Upper lobe of left lung (tissue), 4 donors: ENCODE measurements at regions not wholly inside any gene's neighbourhood (a gene's known extent, or its start where the extent isn't known, plus 50 kb on each side); places are given as distances from the start of the nearest gene placed in this dataset.

Experiments used
- EP300 ChIP-seq, 4 donors: sonication (generic); formaldehyde crosslinking; IDR thresholded peaks; one replicate each; pipeline ENCODE4 v1.5.1; 2017; ENCODE audit warnings: antibody characterized with exemption in 4 of 4, control low read depth in 2 of 4
- POLR2A ChIP-seq, 4 donors: fragments of 450-650 bp; IDR thresholded peaks; one replicate each; pipeline ENCODE4 v1.5.1; 2016 to 2017; ENCODE audit warnings: antibody characterized with exemption in 4 of 4, mild to moderate bottlenecking in 2 of 4
- TF ChIP-seq, protein P1 (sequence below), 6 experiments: fragments of 450-650 bp in 4 of 6; fragments of 200-600 bp in 2 of 6; sonication (generic) in 2 of 6; IDR thresholded peaks; one replicate each; pipeline ENCODE4 v1.5.1; 2016 to 2019; ENCODE audit warnings: antibody characterized with exemption in 6 of 6

GRCh38 chr6:55937261-55937947 is 62.0 kb upstream of the BMP5 start:
- TF ChIP-seq EP300 (IDR thresholded peaks at IDR 0.05) (no peak), POLR2A (IDR thresholded peaks at IDR 0.05) (no peak)
- TF ChIP-seq, protein P1, sequence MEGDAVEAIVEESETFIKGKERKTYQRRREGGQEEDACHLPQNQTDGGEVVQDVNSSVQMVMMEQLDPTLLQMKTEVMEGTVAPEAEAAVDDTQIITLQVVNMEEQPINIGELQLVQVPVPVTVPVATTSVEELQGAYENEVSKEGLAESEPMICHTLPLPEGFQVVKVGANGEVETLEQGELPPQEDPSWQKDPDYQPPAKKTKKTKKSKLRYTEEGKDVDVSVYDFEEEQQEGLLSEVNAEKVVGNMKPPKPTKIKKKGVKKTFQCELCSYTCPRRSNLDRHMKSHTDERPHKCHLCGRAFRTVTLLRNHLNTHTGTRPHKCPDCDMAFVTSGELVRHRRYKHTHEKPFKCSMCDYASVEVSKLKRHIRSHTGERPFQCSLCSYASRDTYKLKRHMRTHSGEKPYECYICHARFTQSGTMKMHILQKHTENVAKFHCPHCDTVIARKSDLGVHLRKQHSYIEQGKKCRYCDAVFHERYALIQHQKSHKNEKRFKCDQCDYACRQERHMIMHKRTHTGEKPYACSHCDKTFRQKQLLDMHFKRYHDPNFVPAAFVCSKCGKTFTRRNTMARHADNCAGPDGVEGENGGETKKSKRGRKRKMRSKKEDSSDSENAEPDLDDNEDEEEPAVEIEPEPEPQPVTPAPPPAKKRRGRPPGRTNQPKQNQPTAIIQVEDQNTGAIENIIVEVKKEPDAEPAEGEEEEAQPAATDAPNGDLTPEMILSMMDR (IDR thresholded peaks at IDR 0.05), result no peak
